Peyer's patch (tissue), 4 donors: ENCODE measurements at regions not wholly inside any gene's neighbourhood (a gene's known extent, or its start where the extent isn't known, plus 50 kb on each side); places are given as distances from the start of the nearest gene placed in this dataset.

Source experiments
- DNase-seq, 3 donors: peaks; one replicate each; pipeline ENCODE4 v3.0.0-alpha.2; 2017 to 2019
- H3K27ac ChIP-seq, 4 donors: fragments of 200-600 bp; sonication (generic); one replicate each; pipeline ENCODE4 v1.5.1; 2016 to 2019
- H3K27me3 ChIP-seq, 2 donors: fragments of 200-600 bp; sonication (generic); one replicate each; pipeline ENCODE4 v1.5.1; 2019
- H3K36me3 ChIP-seq, 3 donors: fragments of 200-600 bp; sonication (generic); one replicate each; pipeline ENCODE4 v1.5.1; 2016 to 2019
- H3K4me1 ChIP-seq, 4 donors: fragments of 200-600 bp; sonication (generic); one replicate each; pipeline ENCODE4 v1.5.1; 2016 to 2019
- H3K4me3 ChIP-seq, 4 donors: fragments of 200-600 bp; sonication (generic); 1 replicate in 3 of 4; 2 replicates in 1 of 4; pipeline ENCODE4 v1.5.1; 2016 to 2019; ENCODE audit warnings: mild to moderate bottlenecking in 1 of 4
- H3K9me3 ChIP-seq, 4 donors: fragments of 200-600 bp; sonication (generic); one replicate each; pipeline ENCODE4 v1.5.1; 2016 to 2019; ENCODE audit warnings: mild to moderate bottlenecking in 1 of 4
- CTCF ChIP-seq, 6 experiments: fragments of 450-650 bp in 4 of 6; fragments of 200-600 bp in 2 of 6; sonication (generic) in 1 of 6; IDR thresholded peaks; one replicate each; pipeline ENCODE4 v1.5.1; 2017 to 2019; ENCODE audit warnings: antibody characterized with exemption in 6 of 6, mild to moderate bottlenecking in 3 of 6, moderate library complexity in 1 of 6
- POLR2A ChIP-seq, 2 donors: fragments of 450-650 bp; IDR thresholded peaks; one replicate each; pipeline ENCODE4 v1.5.1; 2017; ENCODE audit warnings: antibody characterized with exemption in 2 of 2, mild to moderate bottlenecking in 2 of 2, moderate library complexity in 2 of 2

- Histone ChIP-seq H3K27ac (no peak overlapping the region), H3K36me3 (no peaks in the 10 kb centered on the region), H3K4me3 (no peak overlapping the region), H3K4me1 (no peaks in the 10 kb centered on the region), H3K9me3 (no peaks in the 10 kb centered on the region), H3K27me3 (no peaks in the 10 kb centered on the region)
- TF ChIP-seq CTCF (IDR thresholded peaks at IDR 0.05) (no peak), POLR2A (IDR thresholded peaks at IDR 0.05) (no peak)
- DNase-seq = no peak
These were observed 207.0 kb upstream of the PRDM1 start for GRCh38 chr6:105879146-105879545.

GRCh38 chr6:105875974-105876640 lies 210.0 kb upstream of the PRDM1 start:
- TF ChIP-seq POLR2A (IDR thresholded peaks at IDR 0.05) = no peak
- TF ChIP-seq CTCF (IDR thresholded peaks at IDR 0.05) = no peak
- Histone ChIP-seq H3K27ac (no peak overlapping the region), H3K27me3 (no peaks in the 10 kb centered on the region), H3K4me1 (no peaks in the 10 kb centered on the region), H3K9me3 (no peaks in the 10 kb centered on the region), H3K4me3 (no peak overlapping the region), H3K36me3 (no peaks in the 10 kb centered on the region)
- DNase-seq = no peak

- no peak for DNase-seq
- TF ChIP-seq POLR2A (IDR thresholded peaks at IDR 0.05) (no peak), CTCF (IDR thresholded peaks at IDR 0.05) (no peak)
- Histone ChIP-seq H3K27ac (no peak overlapping the region), H3K9me3 (no peaks in the 10 kb centered on the region), H3K4me1 (no peaks in the 10 kb centered on the region), H3K36me3 (no peaks in the 10 kb centered on the region), H3K4me3 (no peak overlapping the region), H3K27me3 (no peaks in the 10 kb centered on the region)
These were observed 211.1 kb upstream of the PRDM1 start for GRCh38 chr6:105874835-105875626.

- Histone ChIP-seq H3K36me3 (no peaks in the 10 kb centered on the region), H3K9me3 (no peaks in the 10 kb centered on the region), H3K4me3 (no peak overlapping the region), H3K4me1 (no peaks in the 10 kb centered on the region), H3K27me3 (no peaks in the 10 kb centered on the region), H3K27ac (no peak overlapping the region)
- TF ChIP-seq POLR2A (IDR thresholded peaks at IDR 0.05) (no peak), CTCF (IDR thresholded peaks at IDR 0.05) (no peak)
- DNase-seq = no peak
These were observed 212.3 kb upstream of the PRDM1 start for GRCh38 chr6:105873799-105874198.

GRCh38 chr6:105873211-105873704 lies 212.9 kb upstream of the PRDM1 start:
- TF ChIP-seq POLR2A (IDR thresholded peaks at IDR 0.05) (no peak), CTCF (IDR thresholded peaks at IDR 0.05) (no peak)
- H3K4me3 ChIP-seq = no peak overlapping the region
- H3K9me3 ChIP-seq = no peaks in the 10 kb centered on the region
- DNase-seq = no peak
- no peaks in the 10 kb centered on the region for H3K27me3 ChIP-seq
- no peaks in the 10 kb centered on the region for H3K36me3 ChIP-seq
- no peaks in the 10 kb centered on the region for H3K4me1 ChIP-seq
- H3K27ac ChIP-seq = no peak overlapping the region
